Spinal cord (tissue), 9 donors: ENCODE measurements at regions not wholly inside any gene's neighbourhood (a gene's known extent, or its start where the extent isn't known, plus 50 kb on each side); places are given as distances from the start of the nearest gene placed in this dataset.
A peak's percentile ranks its signal among the peaks of the same experiment; 100 is the strongest.

ENCODE experiments used
- DNase-seq, 6 donors: peaks; one replicate each; pipeline versions ENCODE4 v3.0.0 to v3.0.0-alpha.2; 2013 to 2015; ENCODE audit warnings: low spot score in 6 of 6, low read depth in 4 of 6
- H3K27ac ChIP-seq: one replicate; pipeline ENCODE4 v1.5.1; 2013; ENCODE audit warnings: low read depth, low read length, control low read depth
- H3K27me3 ChIP-seq: one replicate; pipeline ENCODE4 v1.6.1; 2013; ENCODE audit warnings: low read length; ENCODE audit not compliant: control insufficient read depth, insufficient read depth
- H3K36me3 ChIP-seq: one replicate; pipeline ENCODE4 v1.6.1; 2013; ENCODE audit warnings: low read length; ENCODE audit not compliant: control insufficient read depth, insufficient read depth
- H3K4me1 ChIP-seq: one replicate; pipeline ENCODE4 v1.6.1; 2013; ENCODE audit warnings: low read length; ENCODE audit not compliant: control insufficient read depth, insufficient read depth
- H3K4me3 ChIP-seq: one replicate; pipeline ENCODE4 v1.5.1; 2013; ENCODE audit warnings: low read depth, low read length, control low read depth
- H3K9me3 ChIP-seq: one replicate; pipeline ENCODE4 v1.6.1; 2013; ENCODE audit warnings: low read length; ENCODE audit not compliant: control insufficient read depth, insufficient read depth
- WGBS: methylation state at CpG from one replicate; pipeline ENCODE4 v1.1.5; 2013; ENCODE audit warnings: missing lambda C conversion rate; ENCODE audit not compliant: insufficient coverage; 5-methylcytosine and 5-hydroxymethylcytosine counted together
- donor health status: healthy.

DNA sequence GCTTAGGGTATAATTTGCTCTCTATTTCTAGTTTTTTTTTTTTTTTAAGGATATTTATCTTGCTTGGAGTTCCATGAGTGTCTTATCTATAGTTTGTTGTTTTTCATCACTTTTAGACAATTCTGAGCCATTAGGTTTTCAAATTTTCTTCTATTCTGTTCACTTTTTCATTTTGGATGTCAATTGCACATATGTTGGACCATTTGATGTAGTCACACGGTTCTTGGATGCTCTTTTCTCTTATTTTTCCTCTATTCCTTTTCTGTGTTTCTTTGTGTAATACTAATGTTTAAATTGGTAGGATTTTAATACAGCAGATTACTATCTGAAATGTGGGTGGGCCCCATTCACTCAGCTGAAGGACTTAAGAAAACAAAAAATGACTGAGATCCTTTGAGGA lies 292.6 kb downstream of the CALCRL start:
- no peaks in the 10 kb centered on the region for H3K4me1 ChIP-seq
- no peak overlapping the region for H3K27ac ChIP-seq
- no peak overlapping the region for H3K4me3 ChIP-seq
- H3K9me3 ChIP-seq: peaks cover 7% of the 10 kb centered on the region
- H3K36me3 ChIP-seq: no peaks in the 10 kb centered on the region
- DNase-seq: no peak
- no peaks in the 10 kb centered on the region for H3K27me3 ChIP-seq
- no CpG with 5 or more reads among the region's 1 CpG for WGBS

DNA sequence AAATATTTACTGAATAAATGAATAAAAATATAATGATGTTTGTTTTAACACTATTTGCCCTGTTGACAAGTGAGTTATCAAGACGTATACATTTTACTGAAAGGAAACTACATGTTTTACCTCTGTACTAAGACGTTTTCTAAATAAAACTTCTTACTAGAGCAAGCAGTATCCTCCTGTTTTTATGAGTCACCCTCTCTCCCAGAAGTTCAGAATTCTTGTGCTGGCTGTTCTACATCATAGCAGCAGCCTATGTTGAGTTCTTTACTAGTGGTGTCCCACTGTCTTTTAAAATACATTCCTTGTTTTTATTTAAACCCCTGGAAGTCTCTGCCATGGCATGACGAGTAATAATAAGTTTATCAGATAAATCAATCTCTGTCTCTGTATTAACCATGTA lies 297.4 kb downstream of the CALCRL start:
- no peaks in the 10 kb centered on the region for H3K27me3 ChIP-seq
- no peaks in the 10 kb centered on the region for H3K36me3 ChIP-seq
- no peaks in the 10 kb centered on the region for H3K4me1 ChIP-seq
- H3K9me3 ChIP-seq: peaks cover 4% of the 10 kb centered on the region
- WGBS: 83% methylated on average over 1 of the region's 3 CpGs
- no peak overlapping the region for H3K27ac ChIP-seq
- DNase-seq: no peak
- no peak overlapping the region for H3K4me3 ChIP-seq

DNA sequence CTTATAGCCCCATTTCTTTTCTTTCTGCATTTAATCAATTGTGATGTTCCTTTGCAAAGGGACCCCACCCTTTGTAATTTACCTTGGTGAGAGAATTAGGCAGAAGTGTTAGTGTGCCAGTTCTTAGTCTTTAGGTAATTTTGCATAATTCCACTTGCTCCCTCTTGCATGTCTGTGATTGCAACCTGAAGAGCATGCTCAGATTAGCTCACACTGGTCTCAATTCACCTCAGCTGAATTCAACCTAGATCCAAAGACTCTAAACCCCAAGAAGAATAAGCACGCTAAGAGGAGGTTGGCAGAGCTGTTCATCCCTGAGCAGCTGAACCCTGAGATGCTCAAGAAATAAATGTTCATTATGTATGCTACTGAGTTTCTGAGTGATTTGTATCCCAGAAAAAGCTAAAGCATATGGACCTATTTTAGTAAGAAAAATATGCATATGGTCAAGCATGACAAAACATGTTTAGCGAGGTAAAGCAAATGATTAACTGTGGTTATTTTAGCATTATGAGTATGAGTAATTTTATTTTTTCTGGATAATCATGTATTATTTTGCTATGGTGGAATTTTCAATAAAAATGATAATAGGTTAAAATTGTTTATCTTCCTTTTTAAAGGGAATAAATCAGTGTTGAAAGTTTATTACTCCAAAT lies 299.2 kb upstream of the ZSWIM2 start:
- peak in 2 of 6 donors; percentile 2 to 24 for DNase-seq
- no peaks in the 10 kb centered on the region for H3K9me3 ChIP-seq
- no peaks in the 10 kb centered on the region for H3K27me3 ChIP-seq
- H3K4me1 ChIP-seq: no peaks in the 10 kb centered on the region
- no CpG with 5 or more reads among the region's 2 CpGs for WGBS
- H3K4me3 ChIP-seq: no peak overlapping the region
- H3K36me3 ChIP-seq: no peaks in the 10 kb centered on the region
- H3K27ac ChIP-seq: no peak overlapping the region

DNA sequence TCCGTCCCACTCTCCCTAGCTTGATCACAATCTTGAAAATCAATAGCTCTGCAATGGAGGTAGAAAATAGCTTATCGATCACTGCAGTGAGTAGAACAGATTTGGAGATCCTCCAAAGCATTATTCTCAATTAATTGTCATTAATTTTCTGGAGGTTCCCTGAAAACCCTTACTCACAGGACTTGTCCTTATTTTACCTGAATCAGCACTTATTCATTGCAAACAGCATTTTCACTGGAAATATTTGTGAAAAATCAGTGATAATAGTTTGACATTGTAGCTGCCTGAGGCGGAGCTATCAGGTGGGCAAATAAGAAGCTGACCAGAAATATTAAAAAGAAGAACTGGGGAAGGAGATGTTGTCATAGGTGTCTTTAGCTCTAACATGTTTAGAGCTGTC lies 294.6 kb upstream of the ZSWIM2 start:
- 100% methylated on average over 1 of the region's 3 CpGs for WGBS
- Histone ChIP-seq H3K4me3 (no peak overlapping the region), H3K9me3 (no peaks in the 10 kb centered on the region), H3K27me3 (no peaks in the 10 kb centered on the region), H3K4me1 (no peaks in the 10 kb centered on the region), H3K27ac (no peak overlapping the region), H3K36me3 (no peaks in the 10 kb centered on the region)
- no peak for DNase-seq

DNA sequence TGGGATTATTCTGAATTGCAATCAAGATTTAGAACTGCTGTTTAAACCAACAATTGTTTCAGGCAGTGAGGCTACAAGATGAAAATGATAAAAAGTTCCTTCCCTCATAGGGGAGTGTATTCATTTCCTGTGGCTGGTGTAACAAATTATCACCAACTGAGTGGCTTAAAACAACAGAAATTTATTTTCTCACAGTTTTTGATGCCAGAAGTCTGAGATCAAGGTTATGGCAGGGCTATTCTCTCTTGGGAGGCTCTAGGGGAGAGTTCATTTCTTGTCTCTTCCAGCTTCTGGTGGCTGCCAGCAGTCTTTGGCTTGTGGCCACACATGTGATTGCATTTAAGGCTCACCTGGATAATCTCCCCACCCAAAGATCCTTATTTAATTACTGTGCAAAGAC lies 290.5 kb upstream of the ZSWIM2 start:
- Histone ChIP-seq H3K36me3 (no peaks in the 10 kb centered on the region), H3K4me1 (no peaks in the 10 kb centered on the region), H3K9me3 (no peaks in the 10 kb centered on the region), H3K27me3 (no peaks in the 10 kb centered on the region), H3K27ac (no peak overlapping the region), H3K4me3 (no peak overlapping the region)
- no peak for DNase-seq

DNA sequence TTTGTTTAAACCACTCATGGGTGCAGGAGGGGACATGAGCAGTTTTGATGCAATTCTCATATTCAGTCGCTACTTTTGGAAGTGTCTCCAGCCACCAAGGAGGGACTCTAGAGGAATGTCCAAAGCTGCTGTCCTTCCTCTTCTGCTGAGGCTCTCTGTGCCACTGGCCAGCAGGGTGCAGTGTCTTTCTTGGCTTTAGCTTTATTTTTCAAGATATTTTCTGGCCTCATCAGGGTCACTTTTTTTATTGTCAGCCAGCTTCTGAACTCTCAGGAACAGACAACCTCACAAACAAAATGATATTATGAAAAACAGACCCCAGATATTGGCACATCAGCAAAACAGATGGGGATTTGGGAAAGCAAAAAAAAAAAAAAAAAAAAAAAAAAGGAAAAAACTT lies 289.3 kb upstream of the ZSWIM2 start:
- Histone ChIP-seq H3K27ac (no peak overlapping the region), H3K4me1 (no peaks in the 10 kb centered on the region), H3K9me3 (no peaks in the 10 kb centered on the region), H3K4me3 (no peak overlapping the region), H3K27me3 (no peaks in the 10 kb centered on the region), H3K36me3 (no peaks in the 10 kb centered on the region)
- DNase-seq: peak in 1 of 6 donors; percentile 43
- WGBS: 33% methylated on average over 1 of the region's 1 CpG

DNA sequence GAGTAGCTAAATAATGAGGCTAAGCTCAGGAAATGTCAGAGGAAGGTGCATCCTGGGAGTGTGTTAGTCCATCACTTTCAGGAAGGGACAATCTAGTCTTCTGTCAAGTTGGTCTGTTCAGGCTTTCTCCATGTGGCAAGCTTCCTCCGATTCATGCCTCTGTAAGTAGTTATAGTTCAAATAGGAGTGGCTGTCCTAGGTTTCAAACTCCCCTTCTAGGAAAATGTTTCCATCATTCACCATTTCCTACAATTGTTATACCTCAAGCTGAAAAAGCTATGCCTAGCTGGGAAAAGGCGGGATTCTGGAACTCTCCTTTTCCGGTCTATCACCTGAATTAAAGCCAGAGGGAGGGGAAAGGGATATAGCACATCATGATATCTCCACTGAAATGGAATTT lies 287.7 kb upstream of the ZSWIM2 start:
- Histone ChIP-seq H3K27me3 (no peaks in the 10 kb centered on the region), H3K4me3 (no peak overlapping the region), H3K4me1 (no peaks in the 10 kb centered on the region), H3K27ac (no peak overlapping the region), H3K36me3 (no peaks in the 10 kb centered on the region), H3K9me3 (no peaks in the 10 kb centered on the region)
- DNase-seq: no peak
- no CpG with 5 or more reads among the region's 3 CpGs for WGBS

DNA sequence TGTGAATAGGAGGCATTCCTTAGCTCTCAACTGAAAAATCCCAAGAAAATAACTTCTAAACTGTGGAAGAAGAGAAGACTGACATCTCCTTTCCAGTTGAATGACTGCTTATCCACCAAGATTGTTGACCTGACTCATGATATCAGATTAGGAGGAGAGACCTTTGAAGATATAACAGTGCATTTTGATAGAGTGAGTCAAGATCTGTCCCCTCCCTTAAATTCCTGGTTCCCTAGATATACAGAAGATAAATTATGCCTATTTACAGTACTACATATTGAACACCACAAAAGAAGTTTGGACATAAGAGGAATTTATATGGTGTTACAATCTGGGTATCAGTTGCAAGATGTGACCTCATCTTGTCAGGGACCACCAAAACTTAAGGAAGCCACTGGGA lies 285.3 kb upstream of the ZSWIM2 start:
- Histone ChIP-seq H3K4me1 (no peaks in the 10 kb centered on the region), H3K27me3 (no peaks in the 10 kb centered on the region), H3K36me3 (no peaks in the 10 kb centered on the region), H3K4me3 (no peak overlapping the region), H3K27ac (no peak overlapping the region), H3K9me3 (no peaks in the 10 kb centered on the region)
- DNase-seq: no peak

- no peak overlapping the region for H3K27ac ChIP-seq
- peak in 3 of 6 donors; percentile 4 to 57 (median 27) for DNase-seq
Measured at GRCh38 chr2:187129868-187130267, 280.9 kb upstream of the ZSWIM2 start.

GRCh38 chr2:187129306-187129705 lies 280.3 kb upstream of the ZSWIM2 start:
- DNase-seq: no peak
- H3K4me1 ChIP-seq: no peaks in the 10 kb centered on the region
- H3K4me3 ChIP-seq: no peak overlapping the region
- H3K27me3 ChIP-seq: no peaks in the 10 kb centered on the region
- H3K27ac ChIP-seq: no peak overlapping the region
- H3K9me3 ChIP-seq: no peaks in the 10 kb centered on the region
- H3K36me3 ChIP-seq: no peaks in the 10 kb centered on the region

More at GRCh38 chr2:187129868-187130267, 280.9 kb upstream of the ZSWIM2 start:
- no peak overlapping the region for H3K4me3 ChIP-seq
- H3K27me3 ChIP-seq: no peaks in the 10 kb centered on the region
- H3K9me3 ChIP-seq: no peaks in the 10 kb centered on the region
- no peaks in the 10 kb centered on the region for H3K4me1 ChIP-seq
- H3K36me3 ChIP-seq: no peaks in the 10 kb centered on the region
- 60% methylated on average over 1 of the region's 1 CpG for WGBS
